ENCODE measurements at regions not wholly inside any gene's neighbourhood (a gene's known extent, or its start where the extent isn't known, plus 50 kb on each side); places are given as distances from the start of the nearest gene placed in this dataset.

- Histone ChIP-seq H3K27ac (ENCODE audit: extremely low read depth, low read depth, low read length) (no peak overlapping the region), H3K36me3 (ENCODE audit: control insufficient read depth in 2 of 2, insufficient read depth in 1 of 2, low read length in 2 of 2) (no peaks in the 10 kb centered on the region), H3K9me3 (ENCODE audit: control insufficient read depth, insufficient read depth, low read depth, low read length) (no peaks in the 10 kb centered on the region), H3K4me3 (ENCODE audit: low read depth, low read length) (no peak overlapping the region), H3K4me1 (ENCODE audit: control insufficient read depth, insufficient read depth, low read length) (no peaks in the 10 kb centered on the region)
- ChIA-PET POLR2A (no interaction called here), CTCF (no interaction called here)
- TF ChIP-seq ZNF398 (tag by site-specific recombination; IDR thresholded peaks at IDR 0.05) (no peak), ZNF664 (tag by site-specific recombination; IDR thresholded peaks at IDR 0.05) (no peak), ZNF488 (tag by site-specific recombination; IDR thresholded peaks at IDR 0.05) (no peak), ZNF174 (tag by site-specific recombination; IDR thresholded peaks at IDR 0.05) (no peak), SETDB1 (IDR thresholded peaks at IDR 0.05; ENCODE audit: insufficient read length, low read length) (no peak), ZNF76 (tag by site-specific recombination; IDR thresholded peaks at IDR 0.05; ENCODE audit: borderline replicate concordance, low read depth) (no peak), MYNN (tag by site-specific recombination; IDR thresholded peaks at IDR 0.05; ENCODE audit: borderline replicate concordance) (no peak), SCRT1 (tag by site-specific recombination; IDR thresholded peaks at IDR 0.05; ENCODE audit: borderline replicate concordance) (no peak), ZNF423 (tag by site-specific recombination; IDR thresholded peaks at IDR 0.05) (no peak), ZNF768 (tag by site-specific recombination; IDR thresholded peaks at IDR 0.05) (no peak), ZNF48 (tag by site-specific recombination; IDR thresholded peaks at IDR 0.05) (no peak)
- TF ChIP-seq, protein P1, sequence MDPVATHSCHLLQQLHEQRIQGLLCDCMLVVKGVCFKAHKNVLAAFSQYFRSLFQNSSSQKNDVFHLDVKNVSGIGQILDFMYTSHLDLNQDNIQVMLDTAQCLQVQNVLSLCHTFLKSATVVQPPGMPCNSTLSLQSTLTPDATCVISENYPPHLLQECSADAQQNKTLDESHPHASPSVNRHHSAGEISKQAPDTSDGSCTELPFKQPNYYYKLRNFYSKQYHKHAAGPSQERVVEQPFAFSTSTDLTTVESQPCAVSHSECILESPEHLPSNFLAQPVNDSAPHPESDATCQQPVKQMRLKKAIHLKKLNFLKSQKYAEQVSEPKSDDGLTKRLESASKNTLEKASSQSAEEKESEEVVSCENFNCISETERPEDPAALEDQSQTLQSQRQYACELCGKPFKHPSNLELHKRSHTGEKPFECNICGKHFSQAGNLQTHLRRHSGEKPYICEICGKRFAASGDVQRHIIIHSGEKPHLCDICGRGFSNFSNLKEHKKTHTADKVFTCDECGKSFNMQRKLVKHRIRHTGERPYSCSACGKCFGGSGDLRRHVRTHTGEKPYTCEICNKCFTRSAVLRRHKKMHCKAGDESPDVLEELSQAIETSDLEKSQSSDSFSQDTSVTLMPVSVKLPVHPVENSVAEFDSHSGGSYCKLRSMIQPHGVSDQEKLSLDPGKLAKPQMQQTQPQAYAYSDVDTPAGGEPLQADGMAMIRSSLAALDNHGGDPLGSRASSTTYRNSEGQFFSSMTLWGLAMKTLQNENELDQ (tag by site-specific recombination; IDR thresholded peaks at IDR 0.05; ENCODE audit: low read depth): no peak
- TF ChIP-seq, protein P2, sequence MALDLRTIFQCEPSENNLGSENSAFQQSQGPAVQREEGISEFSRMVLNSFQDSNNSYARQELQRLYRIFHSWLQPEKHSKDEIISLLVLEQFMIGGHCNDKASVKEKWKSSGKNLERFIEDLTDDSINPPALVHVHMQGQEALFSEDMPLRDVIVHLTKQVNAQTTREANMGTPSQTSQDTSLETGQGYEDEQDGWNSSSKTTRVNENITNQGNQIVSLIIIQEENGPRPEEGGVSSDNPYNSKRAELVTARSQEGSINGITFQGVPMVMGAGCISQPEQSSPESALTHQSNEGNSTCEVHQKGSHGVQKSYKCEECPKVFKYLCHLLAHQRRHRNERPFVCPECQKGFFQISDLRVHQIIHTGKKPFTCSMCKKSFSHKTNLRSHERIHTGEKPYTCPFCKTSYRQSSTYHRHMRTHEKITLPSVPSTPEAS (tag by site-specific recombination; IDR thresholded peaks at IDR 0.05): no peak
These were observed 312.9 kb upstream of the CDH19 start for GRCh38 chr18:66916834-66917233.

DNA sequence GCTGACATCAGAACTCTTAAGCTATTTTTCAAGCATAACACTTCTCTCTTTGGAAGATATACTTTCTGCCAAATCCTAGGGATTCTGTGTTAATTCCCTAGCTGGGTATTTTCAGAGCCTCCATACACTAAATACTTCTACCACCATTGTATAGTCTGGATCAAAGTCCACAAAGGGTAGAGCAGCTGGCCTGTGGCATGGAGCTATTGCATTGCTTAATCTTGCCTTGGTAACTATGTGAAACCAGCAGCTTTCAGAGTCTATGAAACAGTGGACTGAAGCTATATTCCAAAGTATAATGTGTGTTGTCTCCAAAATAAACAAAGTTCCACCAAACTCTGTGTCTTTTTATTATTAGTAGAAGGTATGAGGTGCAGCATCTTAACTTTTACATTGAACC, 296.9 kb upstream of the CDH19 start:
- CTCF ChIA-PET: interaction anchor here (0.6 kb wide), 1 partner anchor 580 kb away, joined by 3 read pairs; no protein-coding TSS in a partner anchor
- Histone ChIP-seq H3K36me3 (ENCODE audit: control insufficient read depth in 2 of 2, insufficient read depth in 1 of 2, low read length in 2 of 2) (no peaks in the 10 kb centered on the region), H3K9me3 (ENCODE audit: control insufficient read depth, insufficient read depth, low read depth, low read length) (no peaks in the 10 kb centered on the region), H3K4me3 (ENCODE audit: low read depth, low read length) (no peak overlapping the region), H3K27ac (ENCODE audit: extremely low read depth, low read depth, low read length) (no peak overlapping the region), H3K4me1 (ENCODE audit: control insufficient read depth, insufficient read depth, low read length) (no peaks in the 10 kb centered on the region)
- POLR2A ChIA-PET: no interaction called here
- TF ChIP-seq ZNF830 (tag by site-specific recombination; IDR thresholded peaks at IDR 0.05; ENCODE audit: low read depth): no peak
- TF ChIP-seq, protein P3, sequence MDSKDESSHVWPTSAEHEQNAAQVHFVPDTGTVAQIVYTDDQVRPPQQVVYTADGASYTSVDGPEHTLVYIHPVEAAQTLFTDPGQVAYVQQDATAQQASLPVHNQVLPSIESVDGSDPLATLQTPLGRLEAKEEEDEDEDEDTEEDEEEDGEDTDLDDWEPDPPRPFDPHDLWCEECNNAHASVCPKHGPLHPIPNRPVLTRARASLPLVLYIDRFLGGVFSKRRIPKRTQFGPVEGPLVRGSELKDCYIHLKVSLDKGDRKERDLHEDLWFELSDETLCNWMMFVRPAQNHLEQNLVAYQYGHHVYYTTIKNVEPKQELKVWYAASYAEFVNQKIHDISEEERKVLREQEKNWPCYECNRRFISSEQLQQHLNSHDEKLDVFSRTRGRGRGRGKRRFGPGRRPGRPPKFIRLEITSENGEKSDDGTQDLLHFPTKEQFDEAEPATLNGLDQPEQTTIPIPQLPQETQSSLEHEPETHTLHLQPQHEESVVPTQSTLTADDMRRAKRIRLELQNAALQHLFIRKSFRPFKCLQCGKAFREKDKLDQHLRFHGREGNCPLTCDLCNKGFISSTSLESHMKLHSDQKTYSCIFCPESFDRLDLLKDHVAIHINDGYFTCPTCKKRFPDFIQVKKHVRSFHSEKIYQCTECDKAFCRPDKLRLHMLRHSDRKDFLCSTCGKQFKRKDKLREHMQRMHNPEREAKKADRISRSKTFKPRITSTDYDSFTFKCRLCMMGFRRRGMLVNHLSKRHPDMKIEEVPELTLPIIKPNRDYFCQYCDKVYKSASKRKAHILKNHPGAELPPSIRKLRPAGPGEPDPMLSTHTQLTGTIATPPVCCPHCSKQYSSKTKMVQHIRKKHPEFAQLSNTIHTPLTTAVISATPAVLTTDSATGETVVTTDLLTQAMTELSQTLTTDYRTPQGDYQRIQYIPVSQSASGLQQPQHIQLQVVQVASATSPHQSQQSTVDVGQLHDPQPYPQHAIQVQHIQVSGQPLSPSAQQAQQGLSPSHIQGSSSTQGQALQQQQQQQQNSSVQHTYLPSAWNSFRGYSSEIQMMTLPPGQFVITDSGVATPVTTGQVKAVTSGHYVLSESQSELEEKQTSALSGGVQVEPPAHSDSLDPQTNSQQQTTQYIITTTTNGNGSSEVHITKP (tag by site-specific recombination; IDR thresholded peaks at IDR 0.05): no peak
- no peak for TF ChIP-seq ZNF768 (tag by site-specific recombination; IDR thresholded peaks at IDR 0.05)
- TF ChIP-seq ZNF624 (tag by site-specific recombination; IDR thresholded peaks at IDR 0.05): no peak
- TF ChIP-seq ZNF19 (tag by site-specific recombination; IDR thresholded peaks at IDR 0.05; ENCODE audit: low read depth): no peak
- no peak for TF ChIP-seq ZNF426 (tag by site-specific recombination; IDR thresholded peaks at IDR 0.05)
- TF ChIP-seq ZNF239 (tag by site-specific recombination; IDR thresholded peaks at IDR 0.05): no peak
- TF ChIP-seq ZNF221 (tag by site-specific recombination; IDR thresholded peaks at IDR 0.05; ENCODE audit: borderline replicate concordance): no peak
- no peak for TF ChIP-seq ZNF24 (tag by site-specific recombination; IDR thresholded peaks at IDR 0.05)
- TF ChIP-seq ZNF791 (tag by site-specific recombination; IDR thresholded peaks at IDR 0.05): no peak
- TF ChIP-seq ZNF311 (tag by site-specific recombination; IDR thresholded peaks at IDR 0.05; ENCODE audit: borderline replicate concordance): no peak
- TF ChIP-seq ZBTB21 (tag by site-specific recombination; IDR thresholded peaks at IDR 0.05): no peak
- TF ChIP-seq, protein P4, sequence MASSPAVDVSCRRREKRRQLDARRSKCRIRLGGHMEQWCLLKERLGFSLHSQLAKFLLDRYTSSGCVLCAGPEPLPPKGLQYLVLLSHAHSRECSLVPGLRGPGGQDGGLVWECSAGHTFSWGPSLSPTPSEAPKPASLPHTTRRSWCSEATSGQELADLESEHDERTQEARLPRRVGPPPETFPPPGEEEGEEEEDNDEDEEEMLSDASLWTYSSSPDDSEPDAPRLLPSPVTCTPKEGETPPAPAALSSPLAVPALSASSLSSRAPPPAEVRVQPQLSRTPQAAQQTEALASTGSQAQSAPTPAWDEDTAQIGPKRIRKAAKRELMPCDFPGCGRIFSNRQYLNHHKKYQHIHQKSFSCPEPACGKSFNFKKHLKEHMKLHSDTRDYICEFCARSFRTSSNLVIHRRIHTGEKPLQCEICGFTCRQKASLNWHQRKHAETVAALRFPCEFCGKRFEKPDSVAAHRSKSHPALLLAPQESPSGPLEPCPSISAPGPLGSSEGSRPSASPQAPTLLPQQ (tag by site-specific recombination; IDR thresholded peaks at IDR 0.05): no peak
